ENCODE measurements at regions not wholly inside any gene's neighbourhood (a gene's known extent, or its start where the extent isn't known, plus 50 kb on each side); places are given as distances from the start of the nearest gene placed in this dataset.

DNA sequence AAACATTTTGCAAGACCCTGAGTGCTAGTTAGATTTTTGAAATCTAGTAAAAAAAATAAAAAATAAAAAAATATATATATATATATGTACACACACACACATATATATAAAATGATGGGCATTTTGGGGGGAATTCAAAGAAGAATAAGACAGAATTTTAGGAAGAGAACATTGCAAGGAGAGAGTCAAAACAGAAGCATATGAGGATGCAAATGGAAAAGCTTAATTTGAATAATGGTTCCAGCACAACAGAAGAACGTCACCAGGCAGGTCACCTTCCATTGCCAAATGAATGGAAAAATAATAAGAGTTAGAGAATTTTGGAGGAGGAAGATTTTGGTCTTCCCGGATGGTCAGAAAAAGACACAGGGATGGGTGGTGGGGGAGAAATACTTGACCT, 1097.2 kb downstream of the BCL11A start:
- no peaks in the 10 kb centered on the region for H3K36me3 Mint-ChIP-seq (ENCODE audit: insufficient read depth)
- no peak overlapping the region for H3K27ac Mint-ChIP-seq (ENCODE audit: low read depth)
- no peaks in the 10 kb centered on the region for H3K4me1 Mint-ChIP-seq
- no peak for ATAC-seq (replicated peaks; ENCODE audit: extremely low read depth, poor library complexity, severe bottlenecking)
- no peak overlapping the region for H3K4me3 Mint-ChIP-seq
- H3K27me3 Mint-ChIP-seq: no peaks in the 10 kb centered on the region
- DNase-seq (ENCODE audit: low spot score in 2 of 2): no peak
- H3K9me3 Mint-ChIP-seq: peaks cover 27% of the 10 kb centered on the region

DNA sequence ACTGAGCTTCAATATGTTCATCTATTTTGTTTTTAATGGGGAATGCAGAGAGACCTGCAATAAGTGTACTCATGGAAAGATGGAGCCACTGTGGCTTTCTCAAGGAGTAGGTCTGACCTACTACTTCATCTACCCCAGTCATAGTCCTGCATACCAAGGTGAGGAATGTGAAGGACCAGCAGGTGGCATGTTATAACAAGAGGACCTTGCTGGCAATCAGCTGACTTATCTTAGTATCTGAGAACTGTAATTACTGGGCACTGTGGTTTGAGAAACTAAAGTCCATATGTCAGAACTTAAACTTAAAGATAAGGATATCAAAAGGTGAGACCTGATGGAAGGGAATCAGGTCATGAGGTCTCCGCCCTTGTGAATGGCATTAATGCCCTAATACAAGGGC, 1104.2 kb downstream of the BCL11A start:
- Mint-ChIP-seq H3K4me3 (no peak overlapping the region), H3K36me3 (ENCODE audit: insufficient read depth) (peaks cover 2% of the 10 kb centered on the region), H3K27ac (ENCODE audit: low read depth) (no peak overlapping the region), H3K9me3 (peaks cover 26% of the 10 kb centered on the region), H3K4me1 (no peaks in the 10 kb centered on the region), H3K27me3 (no peaks in the 10 kb centered on the region)
- DNase-seq (ENCODE audit: low spot score in 2 of 2) (no peak), ATAC-seq (replicated peaks; ENCODE audit: extremely low read depth, poor library complexity, severe bottlenecking) (no peak)

DNA sequence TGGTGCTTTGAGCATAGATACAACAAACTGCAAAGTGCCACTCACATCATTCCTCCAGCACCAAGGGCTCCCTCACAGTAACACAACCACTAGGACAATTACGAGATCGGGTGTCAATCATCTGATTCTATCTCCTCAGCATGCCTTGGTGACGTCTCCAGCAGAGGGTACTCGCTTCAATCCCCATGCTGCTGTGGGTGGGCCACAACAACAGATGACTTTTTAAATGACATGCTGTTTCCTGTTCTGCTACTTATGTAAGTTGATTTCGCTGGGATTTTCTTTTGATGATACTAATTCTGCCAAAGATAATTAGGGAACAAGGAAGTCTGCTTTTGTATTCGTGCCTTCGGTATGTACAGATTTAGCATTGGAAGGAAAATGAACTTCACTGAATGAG, 1113.0 kb downstream of the BCL11A start:
- DNase-seq (ENCODE audit: low spot score in 2 of 2) (no peak), ATAC-seq (replicated peaks; ENCODE audit: extremely low read depth, poor library complexity, severe bottlenecking) (no peak)
- Mint-ChIP-seq H3K9me3 (peaks cover 17% of the 10 kb centered on the region), H3K4me3 (no peak overlapping the region), H3K27ac (ENCODE audit: low read depth) (no peak overlapping the region), H3K36me3 (ENCODE audit: insufficient read depth) (peaks cover under 1% of the 10 kb centered on the region), H3K4me1 (no peaks in the 10 kb centered on the region), H3K27me3 (no peaks in the 10 kb centered on the region)

DNA sequence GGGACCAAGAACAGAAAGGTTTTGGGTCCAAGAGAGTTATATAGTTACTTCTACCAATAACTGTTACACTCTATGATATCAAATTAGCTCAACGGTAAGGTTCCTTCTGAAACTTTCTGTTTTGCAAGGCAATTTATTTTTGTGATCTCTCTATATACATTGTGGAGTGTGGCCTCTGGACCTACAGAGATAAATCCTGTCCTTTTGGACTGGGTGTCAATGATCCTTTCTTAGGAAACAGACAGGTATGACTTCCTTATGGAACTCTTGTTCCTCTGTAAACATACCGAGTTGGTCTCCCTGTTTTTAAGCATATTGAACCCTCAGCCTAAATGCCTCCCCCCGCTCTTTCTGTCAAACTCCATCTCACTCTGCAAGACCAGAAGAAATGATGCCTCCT, 1117.8 kb downstream of the BCL11A start:
- H3K27ac Mint-ChIP-seq (ENCODE audit: low read depth): no peak overlapping the region
- peaks cover 29% of the 10 kb centered on the region for H3K9me3 Mint-ChIP-seq
- H3K27me3 Mint-ChIP-seq: no peaks in the 10 kb centered on the region
- peaks cover 1% of the 10 kb centered on the region for H3K36me3 Mint-ChIP-seq (ENCODE audit: insufficient read depth)
- no peak overlapping the region for H3K4me3 Mint-ChIP-seq
- DNase-seq (ENCODE audit: low spot score in 2 of 2) (no peak), ATAC-seq (replicated peaks; ENCODE audit: extremely low read depth, poor library complexity, severe bottlenecking) (no peak)
- no peaks in the 10 kb centered on the region for H3K4me1 Mint-ChIP-seq

DNA sequence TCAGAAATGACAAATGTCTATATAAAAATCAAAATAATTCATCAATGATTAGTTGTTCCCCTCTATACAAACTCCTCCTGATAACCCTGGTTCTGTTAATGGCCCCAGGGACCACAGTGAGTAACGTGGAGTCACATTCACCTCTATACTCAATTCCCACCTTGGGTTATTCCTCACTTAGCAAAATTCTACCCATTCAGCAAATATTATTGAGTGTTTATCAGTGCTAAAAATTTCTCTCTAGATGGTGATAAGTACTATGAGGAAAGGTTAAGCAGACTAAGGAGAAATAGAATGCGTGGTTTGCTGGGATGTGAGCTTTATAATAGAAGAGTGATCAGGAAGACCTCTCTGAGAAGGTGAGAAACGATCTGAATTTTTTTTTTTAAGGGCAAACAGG, 1124.5 kb downstream of the BCL11A start:
- Mint-ChIP-seq H3K4me1 (no peaks in the 10 kb centered on the region), H3K4me3 (no peak overlapping the region), H3K27me3 (no peaks in the 10 kb centered on the region), H3K36me3 (ENCODE audit: insufficient read depth) (no peaks in the 10 kb centered on the region), H3K27ac (ENCODE audit: low read depth) (no peak overlapping the region), H3K9me3 (peaks cover 19% of the 10 kb centered on the region)
- DNase-seq (ENCODE audit: low spot score in 2 of 2): no peak
- ATAC-seq (replicated peaks; ENCODE audit: extremely low read depth, poor library complexity, severe bottlenecking): no peak

DNA sequence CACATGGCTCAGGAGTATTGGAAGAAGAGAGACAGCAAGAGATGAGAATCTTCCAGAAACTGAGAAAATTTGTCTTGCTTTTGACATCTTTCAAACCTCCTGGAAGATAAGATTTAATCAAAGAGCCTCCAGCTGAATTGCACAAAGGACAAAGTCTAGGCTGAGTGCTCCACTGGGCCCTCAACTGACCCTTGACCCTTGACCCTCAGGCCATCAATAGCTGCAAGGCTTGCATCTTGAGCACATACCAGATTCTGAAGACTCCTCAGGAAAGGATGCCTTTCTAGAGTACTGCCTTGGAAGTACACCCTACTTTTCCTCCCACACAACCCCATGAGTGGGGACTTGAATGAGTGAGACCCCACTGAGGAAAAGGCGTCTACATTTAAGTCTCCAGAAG, 1125.5 kb downstream of the BCL11A start:
- Mint-ChIP-seq H3K36me3 (ENCODE audit: insufficient read depth) (no peaks in the 10 kb centered on the region), H3K9me3 (peaks cover 19% of the 10 kb centered on the region), H3K4me1 (no peaks in the 10 kb centered on the region), H3K27ac (ENCODE audit: low read depth) (no peak overlapping the region), H3K4me3 (no peak overlapping the region), H3K27me3 (no peaks in the 10 kb centered on the region)
- ATAC-seq (replicated peaks; ENCODE audit: extremely low read depth, poor library complexity, severe bottlenecking) (no peak), DNase-seq (ENCODE audit: low spot score in 2 of 2) (no peak)

DNA sequence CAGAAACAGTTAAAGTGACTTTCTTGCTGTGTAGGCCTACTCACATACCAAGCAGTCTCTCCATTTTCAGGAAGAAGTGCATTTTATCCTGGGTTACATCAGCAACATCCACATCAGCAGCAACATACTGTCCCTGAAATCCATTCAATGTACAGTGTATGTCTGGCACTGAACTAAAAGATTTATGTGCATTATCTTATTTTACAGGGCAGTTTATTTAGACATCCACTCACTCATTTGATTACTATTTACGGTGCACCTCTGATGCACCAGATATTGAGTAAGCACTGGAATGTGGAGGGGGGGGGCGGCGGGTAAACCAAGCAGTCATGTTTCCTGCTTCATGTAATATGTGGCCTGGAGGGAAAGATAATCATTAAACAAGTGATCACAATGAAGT, 1128.2 kb downstream of the BCL11A start:
- peaks cover 6% of the 10 kb centered on the region for H3K9me3 Mint-ChIP-seq
- H3K27ac Mint-ChIP-seq (ENCODE audit: low read depth): no peak overlapping the region
- H3K4me1 Mint-ChIP-seq: no peaks in the 10 kb centered on the region
- DNase-seq (ENCODE audit: low spot score in 2 of 2) (no peak), ATAC-seq (replicated peaks; ENCODE audit: extremely low read depth, poor library complexity, severe bottlenecking) (no peak)
- no peaks in the 10 kb centered on the region for H3K36me3 Mint-ChIP-seq (ENCODE audit: insufficient read depth)
- no peak overlapping the region for H3K4me3 Mint-ChIP-seq
- no peaks in the 10 kb centered on the region for H3K27me3 Mint-ChIP-seq

DNA sequence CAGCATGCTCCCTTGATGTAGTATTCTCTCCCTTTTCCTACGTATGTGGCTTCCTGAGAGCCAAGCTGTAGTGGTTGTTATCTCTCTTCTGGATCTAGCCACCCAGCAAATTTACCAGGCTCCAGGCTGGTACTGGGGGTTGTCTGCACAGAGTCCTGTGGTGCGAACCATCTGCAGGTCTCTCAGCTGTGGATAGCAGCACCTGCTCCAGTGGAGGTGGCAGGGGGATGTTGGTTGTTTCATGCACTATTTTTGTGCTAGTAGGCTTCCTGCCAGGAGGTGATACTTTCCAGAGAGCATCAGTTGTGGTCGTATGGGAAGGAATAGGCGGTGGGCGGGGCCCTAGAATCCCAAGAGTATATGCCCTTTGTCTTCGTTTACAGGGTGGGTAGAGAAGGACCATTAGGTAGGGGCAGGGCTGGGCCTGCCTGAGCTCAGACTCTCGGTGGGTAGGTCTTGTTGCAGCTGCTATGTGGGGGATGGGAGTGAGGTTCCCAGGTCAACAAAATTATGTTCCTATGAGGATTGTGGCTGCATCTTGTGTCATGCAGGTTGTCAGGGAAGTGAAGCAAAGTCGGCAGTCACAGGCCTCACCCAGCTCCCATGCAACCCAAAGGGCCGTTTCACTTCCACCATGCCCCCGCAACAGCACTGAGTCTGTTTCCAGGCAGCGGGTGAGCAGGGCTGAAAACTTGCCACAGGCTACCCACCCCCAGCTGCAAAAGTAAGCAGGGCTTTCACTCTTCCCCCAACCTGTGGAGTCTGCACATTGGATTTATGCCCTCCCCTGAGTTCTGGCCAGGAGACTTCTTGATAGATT, 1139.5 kb downstream of the BCL11A start:
- H3K9me3 Mint-ChIP-seq: peaks cover 44% of the 10 kb centered on the region
- H3K36me3 Mint-ChIP-seq (ENCODE audit: insufficient read depth): no peaks in the 10 kb centered on the region
- H3K4me1 Mint-ChIP-seq: no peaks in the 10 kb centered on the region
- no peaks in the 10 kb centered on the region for H3K27me3 Mint-ChIP-seq
- DNase-seq (ENCODE audit: low spot score in 2 of 2): no peak
- ATAC-seq (replicated peaks; ENCODE audit: extremely low read depth, poor library complexity, severe bottlenecking): no peak
- no peak overlapping the region for H3K27ac Mint-ChIP-seq (ENCODE audit: low read depth)
- no peak overlapping the region for H3K4me3 Mint-ChIP-seq

DNA sequence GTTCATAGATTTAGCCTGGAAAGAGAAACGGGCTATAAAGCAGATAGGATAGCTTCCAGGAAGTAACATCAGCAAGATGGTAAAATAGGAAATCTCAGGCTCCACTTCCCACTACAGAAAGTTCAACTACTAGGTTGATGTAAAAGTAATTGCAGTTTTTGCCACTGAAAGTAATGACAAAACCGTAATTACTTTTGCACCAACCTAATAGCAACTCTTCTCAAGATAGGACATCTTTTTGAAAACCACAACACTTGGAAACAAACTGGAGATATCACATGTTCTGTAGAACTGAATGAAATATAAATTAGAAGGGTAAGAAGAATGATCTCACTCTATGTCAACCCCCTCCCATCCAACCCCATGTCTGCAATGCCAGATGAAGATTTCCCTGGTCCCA, 1154.3 kb downstream of the BCL11A start:
- ATAC-seq (replicated peaks; ENCODE audit: extremely low read depth, poor library complexity, severe bottlenecking): no peak
- H3K27me3 Mint-ChIP-seq: no peaks in the 10 kb centered on the region

DNA sequence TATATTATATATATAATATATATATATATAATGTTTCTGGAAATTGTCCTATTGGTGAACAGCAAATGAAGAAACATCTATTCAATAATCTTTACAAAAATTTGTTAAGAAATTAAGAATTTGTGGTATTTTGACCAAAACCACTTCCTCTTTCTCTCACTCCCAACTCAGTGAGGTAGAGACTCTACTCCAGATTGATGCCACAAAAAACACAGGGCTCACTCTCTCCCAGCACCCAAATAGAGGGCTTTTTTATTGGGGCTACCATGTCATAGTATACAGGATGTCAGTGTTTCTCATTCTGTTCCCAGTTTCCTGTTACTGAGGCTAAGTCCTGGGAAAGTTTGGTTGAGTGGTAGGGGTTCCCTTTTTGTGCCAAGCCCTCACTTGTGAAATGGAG, 1155.4 kb downstream of the BCL11A start:
- no peak overlapping the region for H3K4me3 Mint-ChIP-seq
- peaks cover 10% of the 10 kb centered on the region for H3K9me3 Mint-ChIP-seq
- no peaks in the 10 kb centered on the region for H3K4me1 Mint-ChIP-seq
- ATAC-seq (replicated peaks; ENCODE audit: extremely low read depth, poor library complexity, severe bottlenecking) (no peak), DNase-seq (ENCODE audit: low spot score in 2 of 2) (no peak)
- no peaks in the 10 kb centered on the region for H3K36me3 Mint-ChIP-seq (ENCODE audit: insufficient read depth)
- no peaks in the 10 kb centered on the region for H3K27me3 Mint-ChIP-seq
- H3K27ac Mint-ChIP-seq (ENCODE audit: low read depth): no peak overlapping the region

More for the DNA sequence above, 1154.3 kb downstream of the BCL11A start:
- Mint-ChIP-seq H3K4me3 (no peak overlapping the region), H3K27ac (ENCODE audit: low read depth) (no peak overlapping the region), H3K36me3 (ENCODE audit: insufficient read depth) (peaks cover 1% of the 10 kb centered on the region), H3K4me1 (no peaks in the 10 kb centered on the region), H3K9me3 (peaks cover 4% of the 10 kb centered on the region)
- no peak for DNase-seq (ENCODE audit: low spot score in 2 of 2)

DNA sequence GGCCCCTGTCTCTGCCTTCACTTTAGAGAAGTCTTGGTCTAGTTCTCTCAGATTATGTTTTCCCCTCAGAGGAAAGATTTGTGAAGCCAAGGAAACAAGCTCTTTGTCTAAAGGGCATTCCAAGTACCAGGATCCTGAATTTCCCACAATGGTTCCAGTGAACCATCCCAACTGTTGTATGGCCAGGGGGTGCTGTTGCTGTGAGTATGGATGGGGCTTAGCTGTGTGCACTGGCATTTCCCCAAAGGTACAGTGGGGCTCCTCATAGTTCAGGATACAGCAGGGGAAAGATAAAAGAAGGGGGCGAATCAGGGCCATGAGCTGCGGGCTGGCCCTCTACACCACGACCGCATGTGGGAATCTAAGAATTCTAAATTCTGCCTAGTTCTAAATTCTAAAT, 1154.0 kb upstream of the FANCL start:
- Mint-ChIP-seq H3K9me3 (peaks cover 21% of the 10 kb centered on the region), H3K4me3 (no peak overlapping the region), H3K4me1 (no peaks in the 10 kb centered on the region), H3K27ac (ENCODE audit: low read depth) (no peak overlapping the region), H3K36me3 (ENCODE audit: insufficient read depth) (no peaks in the 10 kb centered on the region), H3K27me3 (no peaks in the 10 kb centered on the region)
- ATAC-seq (replicated peaks; ENCODE audit: extremely low read depth, poor library complexity, severe bottlenecking): no peak
- no peak for DNase-seq (ENCODE audit: low spot score in 2 of 2)

DNA sequence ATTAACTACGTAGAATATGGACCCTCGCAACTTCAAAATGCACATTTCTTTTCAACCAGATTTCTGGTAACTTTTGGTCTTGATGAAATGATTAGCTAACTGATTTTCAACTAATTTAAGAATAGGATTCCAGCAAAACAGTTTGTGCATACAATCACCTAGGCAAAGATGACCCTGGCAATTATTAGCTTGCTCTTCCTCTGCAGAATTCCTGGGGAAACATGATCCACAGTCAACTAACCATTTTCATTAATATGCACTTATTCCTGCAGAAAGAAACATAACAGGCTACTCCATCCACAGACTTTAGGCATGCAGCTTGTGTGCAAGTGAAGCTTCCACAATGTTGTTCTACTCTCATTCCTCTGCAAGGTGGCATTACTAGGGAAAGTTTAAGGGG, 1150.8 kb upstream of the FANCL start:
- H3K4me3 Mint-ChIP-seq: no peak overlapping the region
- DNase-seq (ENCODE audit: low spot score in 2 of 2): no peak
- no peaks in the 10 kb centered on the region for H3K27me3 Mint-ChIP-seq
- H3K36me3 Mint-ChIP-seq (ENCODE audit: insufficient read depth): no peaks in the 10 kb centered on the region
- H3K4me1 Mint-ChIP-seq: no peaks in the 10 kb centered on the region
- no peak for ATAC-seq (replicated peaks; ENCODE audit: extremely low read depth, poor library complexity, severe bottlenecking)
- no peak overlapping the region for H3K27ac Mint-ChIP-seq (ENCODE audit: low read depth)
- H3K9me3 Mint-ChIP-seq: peaks cover 25% of the 10 kb centered on the region

DNA sequence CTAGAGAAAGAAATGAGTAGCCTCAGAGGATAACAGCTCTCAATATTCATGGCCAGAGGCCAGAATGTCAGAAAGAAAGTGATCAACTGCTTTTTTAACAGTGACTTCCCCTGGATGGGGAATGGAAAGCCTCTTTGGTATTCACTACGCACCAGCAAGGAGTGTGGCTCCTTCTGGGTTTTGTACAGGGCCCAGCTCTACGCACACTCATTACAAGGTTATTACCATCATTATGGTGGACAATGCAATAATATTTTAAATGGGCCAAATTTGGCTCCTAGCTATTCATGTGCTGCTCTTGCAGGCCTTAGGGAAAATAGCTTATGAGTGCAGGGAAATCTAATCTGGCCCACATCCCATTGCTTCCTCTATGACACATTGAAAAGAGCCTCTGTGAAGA, 1149.5 kb upstream of the FANCL start:
- no peak for ATAC-seq (replicated peaks; ENCODE audit: extremely low read depth, poor library complexity, severe bottlenecking)
- Mint-ChIP-seq H3K27me3 (no peaks in the 10 kb centered on the region), H3K36me3 (ENCODE audit: insufficient read depth) (no peaks in the 10 kb centered on the region), H3K27ac (ENCODE audit: low read depth) (no peak overlapping the region), H3K4me1 (no peaks in the 10 kb centered on the region), H3K9me3 (peaks cover 25% of the 10 kb centered on the region), H3K4me3 (no peak overlapping the region)
- no peak for DNase-seq (ENCODE audit: low spot score in 2 of 2)
